Upper lobe of left lung (tissue), 4 donors: ENCODE measurements at regions not wholly inside any gene's neighbourhood (a gene's known extent, or its start where the extent isn't known, plus 50 kb on each side); places are given as distances from the start of the nearest gene placed in this dataset.

Source experiments
- EP300 ChIP-seq, 4 donors: sonication (generic); formaldehyde crosslinking; IDR thresholded peaks; one replicate each; pipeline ENCODE4 v1.5.1; 2017; ENCODE audit warnings: antibody characterized with exemption in 4 of 4, control low read depth in 2 of 4
- POLR2A ChIP-seq, 4 donors: fragments of 450-650 bp; IDR thresholded peaks; one replicate each; pipeline ENCODE4 v1.5.1; 2016 to 2017; ENCODE audit warnings: antibody characterized with exemption in 4 of 4, mild to moderate bottlenecking in 2 of 4
- POLR2AphosphoS5 ChIP-seq, 2 donors: sonication (generic); formaldehyde crosslinking; IDR thresholded peaks; one replicate each; pipeline ENCODE4 v1.5.1; 2017; ENCODE audit warnings: antibody characterized with exemption in 2 of 2
- TF ChIP-seq, protein P1 (sequence below), 6 experiments: fragments of 450-650 bp in 4 of 6; fragments of 200-600 bp in 2 of 6; sonication (generic) in 2 of 6; IDR thresholded peaks; one replicate each; pipeline ENCODE4 v1.5.1; 2016 to 2019; ENCODE audit warnings: antibody characterized with exemption in 6 of 6

DNA sequence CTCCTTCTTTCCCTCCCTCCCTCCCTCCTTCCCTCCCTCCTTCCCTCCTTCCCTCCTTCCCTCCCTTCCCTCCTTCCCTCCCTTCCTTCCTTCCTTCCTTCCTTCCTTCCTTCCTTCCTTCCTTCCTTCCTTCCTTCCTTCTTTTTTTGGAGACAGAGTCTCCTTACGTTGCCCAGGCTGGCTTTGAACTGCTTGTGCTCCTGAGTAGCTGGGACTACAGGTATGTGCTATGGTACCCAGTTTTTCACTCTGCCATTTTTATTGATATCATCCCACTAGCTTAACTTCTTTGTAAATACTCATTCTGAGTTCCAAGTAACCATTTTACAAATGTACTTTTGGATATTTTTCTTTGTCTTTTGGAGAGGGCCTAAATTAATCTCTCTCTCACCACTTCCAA lies 336.8 kb upstream of the DDI1 start:
- TF ChIP-seq, protein P1, sequence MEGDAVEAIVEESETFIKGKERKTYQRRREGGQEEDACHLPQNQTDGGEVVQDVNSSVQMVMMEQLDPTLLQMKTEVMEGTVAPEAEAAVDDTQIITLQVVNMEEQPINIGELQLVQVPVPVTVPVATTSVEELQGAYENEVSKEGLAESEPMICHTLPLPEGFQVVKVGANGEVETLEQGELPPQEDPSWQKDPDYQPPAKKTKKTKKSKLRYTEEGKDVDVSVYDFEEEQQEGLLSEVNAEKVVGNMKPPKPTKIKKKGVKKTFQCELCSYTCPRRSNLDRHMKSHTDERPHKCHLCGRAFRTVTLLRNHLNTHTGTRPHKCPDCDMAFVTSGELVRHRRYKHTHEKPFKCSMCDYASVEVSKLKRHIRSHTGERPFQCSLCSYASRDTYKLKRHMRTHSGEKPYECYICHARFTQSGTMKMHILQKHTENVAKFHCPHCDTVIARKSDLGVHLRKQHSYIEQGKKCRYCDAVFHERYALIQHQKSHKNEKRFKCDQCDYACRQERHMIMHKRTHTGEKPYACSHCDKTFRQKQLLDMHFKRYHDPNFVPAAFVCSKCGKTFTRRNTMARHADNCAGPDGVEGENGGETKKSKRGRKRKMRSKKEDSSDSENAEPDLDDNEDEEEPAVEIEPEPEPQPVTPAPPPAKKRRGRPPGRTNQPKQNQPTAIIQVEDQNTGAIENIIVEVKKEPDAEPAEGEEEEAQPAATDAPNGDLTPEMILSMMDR (IDR thresholded peaks at IDR 0.05): no peak
- TF ChIP-seq POLR2A (IDR thresholded peaks at IDR 0.05) (no peak), POLR2AphosphoS5 (IDR thresholded peaks at IDR 0.05) (no peak), EP300 (IDR thresholded peaks at IDR 0.05) (no peak)
